Esophagus squamous epithelium (tissue), 4 donors: ENCODE measurements at regions not wholly inside any gene's neighbourhood (a gene's known extent, or its start where the extent isn't known, plus 50 kb on each side); places are given as distances from the start of the nearest gene placed in this dataset.

Source experiments
- CTCF ChIP-seq, 6 experiments: fragments of 450-650 bp in 4 of 6; fragments of 200-600 bp in 2 of 6; sonication (generic) in 2 of 6; IDR thresholded peaks; one replicate each; pipeline ENCODE4 v1.5.1; 2016 to 2019; ENCODE audit warnings: antibody characterized with exemption in 6 of 6, mild to moderate bottlenecking in 4 of 6, moderate library complexity in 4 of 6
- POLR2A ChIP-seq, 4 donors: fragments of 450-650 bp; IDR thresholded peaks; one replicate each; pipeline ENCODE4 v1.6.1; 2017; ENCODE audit warnings: antibody characterized with exemption in 4 of 4, mild to moderate bottlenecking in 4 of 4, moderate library complexity in 3 of 4

GRCh38 chr3:54069961-54070360, 52.4 kb upstream of the CACNA2D3 start:
- TF ChIP-seq CTCF (IDR thresholded peaks at IDR 0.05): no peak
- no peak for TF ChIP-seq POLR2A (IDR thresholded peaks at IDR 0.05)
